ENCODE measurements at regions not wholly inside any gene's neighbourhood (a gene's known extent, or its start where the extent isn't known, plus 50 kb on each side); places are given as distances from the start of the nearest gene placed in this dataset.

DNA sequence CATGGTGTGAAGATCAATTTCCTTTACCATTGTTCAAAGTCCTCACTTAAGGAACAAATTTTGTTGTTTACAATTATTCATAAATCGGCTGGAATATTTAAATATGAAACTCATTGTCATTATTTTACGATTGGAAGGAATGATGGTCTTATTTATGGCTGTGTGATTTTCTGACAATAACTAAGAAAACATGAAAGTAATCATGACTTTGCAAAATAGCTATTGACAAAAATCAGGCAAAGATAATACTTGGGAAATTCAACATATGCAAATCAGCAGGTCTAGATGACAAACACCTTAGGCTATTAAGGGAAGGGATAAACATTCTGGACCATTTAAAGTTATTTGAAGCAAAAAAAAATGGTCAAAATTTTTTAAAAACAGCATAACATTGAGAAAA, 654.8 kb upstream of the CNTN5 start:
- TF ChIP-seq CTCF (IDR thresholded peaks at IDR 0.05) = no peak
- TF ChIP-seq TAF1 (IDR thresholded peaks at IDR 0.05; ENCODE audit: borderline replicate concordance, low read depth, low read length) = no peak
- TF ChIP-seq EP300 (IDR thresholded peaks at IDR 0.05; ENCODE audit: borderline replicate concordance in 1 of 2, low read depth in 1 of 2, low read length in 1 of 2) = no peak
- TF ChIP-seq POLR2AphosphoS5 (IDR thresholded peaks at IDR 0.05; ENCODE audit: low read depth, low read length) = no peak
- no peak for TF ChIP-seq USF1 (IDR thresholded peaks at IDR 0.05; ENCODE audit: borderline replicate concordance, low read depth)
- TF ChIP-seq CHD2 (IDR thresholded peaks at IDR 0.05; ENCODE audit: low read length, partially characterized antibody) = no peak
- no peak for TF ChIP-seq YY1 (IDR thresholded peaks at IDR 0.05; ENCODE audit: low read depth)
- no peak for TF ChIP-seq SMC3 (IDR thresholded peaks at IDR 0.05; ENCODE audit: low read depth, low read length)
- TF ChIP-seq RFX5 (IDR thresholded peaks at IDR 0.05; ENCODE audit: low read length) = no peak

All from SK-N-SH (cell line).